Keratinocyte (primary cell): ENCODE measurements at regions not wholly inside any gene's neighbourhood (a gene's known extent, or its start where the extent isn't known, plus 50 kb on each side); places are given as distances from the start of the nearest gene placed in this dataset.

Source experiments
- DNase-seq: peaks from one replicate; pipeline ENCODE4 v3.0.0-alpha.2; 2011; ENCODE audit warnings: low read depth, missing footprints, low spot score
- FAIRE-seq: peaks from 2 replicates; lab custom pipeline; 2011; peaks lifted over from hg19 to GRCh38; lab: Jason Lieb, UNC
- H2AFZ ChIP-seq: 2 replicates; pipeline ENCODE4 v1.6.0; 2012; ENCODE audit warnings: low read length, control low read depth, inconsistent platforms; ENCODE audit not compliant: control insufficient read depth
- H3K27ac ChIP-seq: 2 replicates; pipeline ENCODE4 v1.5.1; 2011; ENCODE audit warnings: low read length; ENCODE audit not compliant: control insufficient read depth, insufficient read depth
- H3K27me3 ChIP-seq: 3 replicates; pipeline ENCODE4 v1.6.0; 2011; ENCODE audit warnings: low read length; ENCODE audit not compliant: control insufficient read depth, insufficient read depth; ENCODE audit errors: extremely low read depth
- H3K36me3 ChIP-seq, 2 experiments: 2 replicates in 1 of 2; 3 replicates in 1 of 2; pipeline ENCODE4 v1.5.1; 2011; ENCODE audit warnings: low read length in 2 of 2, mild to moderate bottlenecking in 1 of 2; ENCODE audit not compliant: control insufficient read depth in 2 of 2, insufficient read depth in 2 of 2; ENCODE audit errors: extremely low read depth in 1 of 2
- H3K4me1 ChIP-seq: 3 replicates; pipeline ENCODE4 v1.5.1; 2011; ENCODE audit warnings: low read length; ENCODE audit not compliant: control insufficient read depth, insufficient read depth; ENCODE audit errors: extremely low read depth
- H3K4me2 ChIP-seq: 3 replicates; pipeline ENCODE4 v1.6.0; 2011; ENCODE audit warnings: low read depth, low read length; ENCODE audit not compliant: control insufficient read depth, insufficient read depth; ENCODE audit errors: extremely low read depth
- H3K4me3 ChIP-seq, 3 experiments: fragments of 200-600 bp in 1 of 3; sonication (generic) in 1 of 3; 2 replicates in 2 of 3; 3 replicates in 1 of 3; pipeline ENCODE4 v1.5.1; 2011 to 2016; ENCODE audit warnings: low read length in 3 of 3, mild to moderate bottlenecking in 3 of 3, control low read depth in 2 of 3, inconsistent platforms in 1 of 3, low read depth in 1 of 3, mixed read lengths in 1 of 3, mixed run types in 1 of 3, moderate library complexity in 1 of 3; ENCODE audit not compliant: control insufficient read depth in 2 of 3, insufficient read depth in 2 of 3; ENCODE audit errors: extremely low read depth in 1 of 3
- H3K79me2 ChIP-seq: 2 replicates; pipeline ENCODE4 v1.6.0; 2012; ENCODE audit warnings: low read length; ENCODE audit not compliant: control insufficient read depth, insufficient read depth
- H3K9ac ChIP-seq: 3 replicates; pipeline ENCODE4 v1.6.0; 2011; ENCODE audit warnings: low read length; ENCODE audit not compliant: control insufficient read depth, insufficient read depth; ENCODE audit errors: extremely low read depth
- H3K9me1 ChIP-seq: 3 replicates; pipeline ENCODE4 v1.6.0; 2011; ENCODE audit warnings: low read length; ENCODE audit not compliant: control insufficient read depth, insufficient read depth; ENCODE audit errors: extremely low read depth
- H3K9me3 ChIP-seq: 2 replicates; pipeline ENCODE4 v1.5.1; 2012; ENCODE audit warnings: low read depth, low read length; ENCODE audit not compliant: control insufficient read depth
- H4K20me1 ChIP-seq: 3 replicates; pipeline ENCODE4 v1.6.0; 2011; ENCODE audit warnings: low read length; ENCODE audit not compliant: control insufficient read depth, insufficient read depth; ENCODE audit errors: extremely low read depth
- CTCF ChIP-seq, 3 experiments: IDR thresholded peaks in 1 of 3; conservative IDR thresholded peaks in 1 of 3; optimal IDR thresholded peaks in 1 of 3; 2 replicates in 2 of 3; 3 replicates in 1 of 3; pipeline versions ENCODE3 to v1.5.1; 2011; ENCODE audit warnings: low read length in 3 of 3, mild to moderate bottlenecking in 3 of 3, moderate library complexity in 2 of 3, control low read depth in 1 of 3, inconsistent platforms in 1 of 3; ENCODE audit not compliant: insufficient read depth in 2 of 3; ENCODE audit errors: extremely low read depth in 1 of 3
- EZH2 ChIP-seq: IDR thresholded peaks from one replicate; pipeline ENCODE4 v1.6.1; 2012; ENCODE audit warnings: inconsistent platforms, mild to moderate bottlenecking, low read length, moderate library complexity
- dilution Hi-C: fragments of 300-500 bp; cut with MboI; formaldehyde crosslinking; loops from one replicate; pipeline ENCODE4 v1.7.0; 2020; ENCODE audit warnings: low sequenced_read_pairs; ENCODE audit not compliant: extremely low pct_ligation_motif_present

- H4K20me1 ChIP-seq: no peaks in the 10 kb centered on the region
Measured at GRCh38 chr12:13313886-13314285, 117.4 kb downstream of the EMP1 start.

GRCh38 chr12:13311551-13311950 lies 115.0 kb downstream of the EMP1 start:
- H3K27me3 ChIP-seq: no peaks in the 10 kb centered on the region
- H3K4me1 ChIP-seq: no peaks in the 10 kb centered on the region
- dilution Hi-C loops: no loop called here
- no peaks in the 10 kb centered on the region for H3K9me1 ChIP-seq
- H4K20me1 ChIP-seq: no peaks in the 10 kb centered on the region
- no peaks in the 10 kb centered on the region for H3K9me3 ChIP-seq
- H3K79me2 ChIP-seq: no peaks in the 10 kb centered on the region
- no peaks in the 10 kb centered on the region for H3K36me3 ChIP-seq
- DNase-seq (no peak), FAIRE-seq (no peak)
- H3K4me2 ChIP-seq: no peak overlapping the region
- no peak for TF ChIP-seq CTCF (optimal IDR thresholded peaks at IDR 0.05 in 1 of 3, IDR thresholded peaks at IDR 0.05 in 1 of 3, conservative IDR thresholded peaks at IDR 0.05 in 1 of 3; ENCODE audit: extremely low read depth in 1 of 3, insufficient read depth in 2 of 3, low read length in 3 of 3)
- TF ChIP-seq EZH2: no peak
- no peak overlapping the region for H3K27ac ChIP-seq
- H3K4me3 ChIP-seq: no peak overlapping the region
- H3K9ac ChIP-seq: no peak overlapping the region
- no peak overlapping the region for H2AFZ ChIP-seq

More at GRCh38 chr12:13313886-13314285, 117.4 kb downstream of the EMP1 start:
- H3K4me3 ChIP-seq: no peak overlapping the region
- H3K4me1 ChIP-seq: no peaks in the 10 kb centered on the region
- TF ChIP-seq EZH2 (no peak), CTCF (optimal IDR thresholded peaks at IDR 0.05 in 1 of 3, IDR thresholded peaks at IDR 0.05 in 1 of 3, conservative IDR thresholded peaks at IDR 0.05 in 1 of 3; ENCODE audit: extremely low read depth in 1 of 3, insufficient read depth in 2 of 3, low read length in 3 of 3) (no peak)
- H3K9me3 ChIP-seq: no peaks in the 10 kb centered on the region
- H3K9ac ChIP-seq: no peak overlapping the region
- dilution Hi-C loops: no loop called here
- H3K36me3 ChIP-seq: no peaks in the 10 kb centered on the region
- H3K4me2 ChIP-seq: no peak overlapping the region
- H2AFZ ChIP-seq: no peak overlapping the region
- H3K9me1 ChIP-seq: no peaks in the 10 kb centered on the region
- DNase-seq: no peak
- H3K79me2 ChIP-seq: no peaks in the 10 kb centered on the region
- H3K27ac ChIP-seq: no peak overlapping the region
- FAIRE-seq: no peak
- no peaks in the 10 kb centered on the region for H3K27me3 ChIP-seq
